ENCODE measurements at regions not wholly inside any gene's neighbourhood (a gene's known extent, or its start where the extent isn't known, plus 50 kb on each side); places are given as distances from the start of the nearest gene placed in this dataset.

GRCh38 chr2:109061736-109062135 is 67.3 kb upstream of the SH3RF3 start:
- TF ChIP-seq POLR2A (IDR thresholded peaks at IDR 0.05) (no peak), CTCF (IDR thresholded peaks at IDR 0.05) (no peak)
- no peaks in the 10 kb centered on the region for H3K36me3 ChIP-seq
- no peaks in the 10 kb centered on the region for H3K9me3 ChIP-seq
- H3K4me1 ChIP-seq = peaks cover 0 to 34% (median 0%) of the 10 kb centered on the region in 4 donors
- DNase-seq = no peak
- H3K27ac ChIP-seq = peak overlapping the region in 2 of 4 donors; percentile 55 to 72
- H3K4me3 ChIP-seq = no peak overlapping the region
- no peaks in the 10 kb centered on the region for H3K27me3 ChIP-seq

- TF ChIP-seq POLR2A (IDR thresholded peaks at IDR 0.05) = no peak
- no peak for TF ChIP-seq CTCF (IDR thresholded peaks at IDR 0.05)
- Histone ChIP-seq H3K36me3 (no peaks in the 10 kb centered on the region), H3K27ac (no peak overlapping the region), H3K9me3 (no peaks in the 10 kb centered on the region), H3K27me3 (no peaks in the 10 kb centered on the region), H3K4me3 (no peak overlapping the region), H3K4me1 (peaks cover 0 to 24% (median 0%) of the 10 kb centered on the region in 4 donors)
- no peak for DNase-seq
Measured at GRCh38 chr2:109060496-109060895, 68.5 kb upstream of the SH3RF3 start.

GRCh38 chr2:109059474-109060165 is 69.4 kb upstream of the SH3RF3 start:
- TF ChIP-seq CTCF (IDR thresholded peaks at IDR 0.05) = no peak
- no peak for TF ChIP-seq POLR2A (IDR thresholded peaks at IDR 0.05)
- Histone ChIP-seq H3K36me3 (no peaks in the 10 kb centered on the region), H3K4me3 (no peak overlapping the region), H3K4me1 (peaks cover 0 to 21% (median 0%) of the 10 kb centered on the region in 4 donors), H3K27me3 (no peaks in the 10 kb centered on the region), H3K27ac (no peak overlapping the region), H3K9me3 (no peaks in the 10 kb centered on the region)
- DNase-seq = no peak

- TF ChIP-seq POLR2A (IDR thresholded peaks at IDR 0.05) (no peak), CTCF (IDR thresholded peaks at IDR 0.05) (no peak)
- DNase-seq = no peak
- Histone ChIP-seq H3K27ac (no peak overlapping the region), H3K4me3 (no peak overlapping the region), H3K4me1 (peaks cover 0 to 21% (median 0%) of the 10 kb centered on the region in 4 donors), H3K9me3 (no peaks in the 10 kb centered on the region), H3K27me3 (no peaks in the 10 kb centered on the region), H3K36me3 (no peaks in the 10 kb centered on the region)
Measured at GRCh38 chr2:109058802-109059201, 69.8 kb upstream of the EDAR start.

GRCh38 chr2:109058191-109058632 is 69.2 kb upstream of the EDAR start:
- Histone ChIP-seq H3K4me1 (peaks cover 0 to 18% (median 0%) of the 10 kb centered on the region in 4 donors), H3K27me3 (no peaks in the 10 kb centered on the region), H3K27ac (no peak overlapping the region), H3K9me3 (no peaks in the 10 kb centered on the region), H3K4me3 (no peak overlapping the region), H3K36me3 (no peaks in the 10 kb centered on the region)
- no peak for DNase-seq
- no peak for TF ChIP-seq POLR2A (IDR thresholded peaks at IDR 0.05)
- no peak for TF ChIP-seq CTCF (IDR thresholded peaks at IDR 0.05)

All from Peyer's patch (tissue), 4 donors.